Right lung (tissue), 2 donors: ENCODE measurements at regions not wholly inside any gene's neighbourhood (a gene's known extent, or its start where the extent isn't known, plus 50 kb on each side); places are given as distances from the start of the nearest gene placed in this dataset.

Experiments used
- DNase-seq, 2 donors: peaks; one replicate each; pipeline ENCODE4 v3.0.0-alpha.2; 2013

GRCh38 chr16:82241469-82242052 is 71.5 kb upstream of the MPHOSPH6 start:
- no peak for DNase-seq

DNA sequence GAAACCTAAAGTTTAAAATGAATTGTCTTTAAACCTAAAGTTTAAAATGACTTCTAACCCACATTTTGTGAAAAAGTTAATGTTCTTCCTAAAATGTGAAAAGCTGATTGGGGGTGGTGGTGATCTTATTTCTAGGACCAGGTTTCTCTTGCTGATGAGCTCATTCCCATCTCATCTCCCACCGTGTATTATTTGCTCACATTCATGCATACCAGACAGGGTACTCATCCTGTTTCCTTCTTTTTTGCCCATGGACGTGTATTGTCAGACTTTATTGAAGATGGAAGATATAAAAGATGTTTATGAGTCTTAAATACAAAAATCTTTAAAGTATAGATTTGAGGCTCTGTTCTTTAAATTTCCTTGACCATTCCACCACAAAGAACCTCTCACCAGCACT is 70.1 kb upstream of the MPHOSPH6 start:
- no peak for DNase-seq

DNA sequence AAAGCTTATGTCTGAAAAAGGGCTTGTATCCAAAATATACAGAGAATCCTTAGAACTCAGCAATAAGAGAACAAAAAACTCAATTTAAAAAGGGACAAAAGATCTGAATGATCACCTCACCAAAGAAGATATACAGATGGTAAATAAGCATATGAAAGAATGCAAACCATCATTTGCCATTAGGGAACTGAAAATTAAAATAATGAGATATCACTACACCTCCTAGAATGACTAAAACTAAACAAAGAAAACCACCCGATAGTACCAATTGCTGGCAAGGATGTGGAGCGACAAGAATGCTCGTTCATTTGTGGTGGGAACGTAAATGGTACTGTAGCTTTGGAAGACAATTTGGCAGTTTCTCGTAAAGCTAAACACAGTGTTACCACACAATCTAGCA is 66.9 kb upstream of the MPHOSPH6 start:
- DNase-seq: no peak

DNA sequence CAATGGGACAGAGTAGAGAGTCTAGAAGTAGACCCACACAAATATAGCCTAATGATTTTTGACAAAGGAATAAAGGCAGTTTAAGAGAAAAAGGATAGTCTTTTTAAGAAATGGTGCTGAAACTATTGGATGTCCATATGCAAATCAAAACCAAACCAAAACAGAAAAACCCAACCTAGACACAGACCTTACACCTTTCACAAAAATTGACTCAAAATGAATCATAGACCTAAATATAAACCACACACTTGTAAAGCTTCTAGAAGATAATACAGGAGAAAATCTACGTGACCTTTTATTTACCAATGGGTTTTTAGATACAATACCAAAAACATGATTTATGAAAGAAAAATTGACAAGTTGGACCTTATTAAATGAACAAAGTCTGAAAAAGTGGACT is 66.4 kb upstream of the MPHOSPH6 start:
- DNase-seq: no peak

DNA sequence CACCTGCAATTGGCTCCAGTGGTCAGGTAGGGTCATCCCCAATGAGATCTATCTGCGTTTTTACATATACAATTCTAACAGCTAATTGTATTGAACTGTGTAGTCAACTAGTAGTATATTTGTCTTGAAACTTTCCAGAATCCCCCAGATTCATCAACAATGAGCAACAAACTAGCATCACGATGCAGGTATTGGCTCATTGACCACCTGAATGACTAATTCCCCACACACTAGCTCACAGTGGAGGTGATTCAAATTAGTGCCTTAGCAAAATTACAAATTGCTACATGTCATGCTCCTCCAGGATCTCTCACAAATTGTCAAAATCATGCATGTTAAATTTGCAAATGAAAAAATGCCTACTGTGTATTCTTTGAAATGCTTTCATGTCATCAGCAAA is 62.8 kb upstream of the MPHOSPH6 start:
- DNase-seq: no peak

GRCh38 chr16:82231008-82231787 is 61.2 kb upstream of the MPHOSPH6 start:
- DNase-seq: no peak

DNA sequence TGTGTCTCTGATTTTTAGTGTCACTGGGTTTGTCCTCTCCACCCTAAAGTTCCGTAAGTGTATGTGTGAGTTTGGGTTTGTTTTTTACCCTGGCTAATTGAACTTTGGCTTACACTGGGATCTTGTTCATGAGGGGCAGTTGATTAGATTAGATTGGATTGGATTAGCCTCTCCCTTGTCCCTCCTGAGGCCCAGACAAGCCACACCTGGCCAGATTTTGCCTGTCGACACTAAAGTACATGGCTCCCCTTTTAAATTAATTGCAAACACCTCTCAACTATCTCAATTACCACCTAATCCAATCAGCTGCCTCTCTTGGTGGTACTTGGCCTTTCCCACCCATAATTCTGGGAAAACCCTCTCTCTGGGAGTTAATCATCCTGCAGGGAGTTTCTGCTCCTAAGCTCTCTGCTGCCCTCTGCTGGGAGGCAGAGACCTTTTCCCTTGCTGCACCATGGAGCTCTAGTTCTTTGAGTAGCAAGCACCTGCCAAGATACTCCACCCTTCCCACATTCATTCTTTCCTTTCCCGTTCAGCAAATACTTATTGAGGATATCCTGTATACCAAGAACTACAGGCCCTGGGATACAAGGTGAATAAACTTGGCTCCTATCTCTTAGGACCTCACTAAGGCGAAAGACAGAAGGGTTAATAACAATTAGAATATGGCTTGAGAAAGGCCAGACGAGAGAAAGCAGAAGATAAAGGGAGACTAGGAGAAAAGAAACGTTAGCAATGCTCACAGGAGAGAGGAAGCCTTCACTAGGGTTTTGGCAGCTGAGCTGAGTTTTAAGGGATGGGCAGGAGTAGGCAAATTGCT is 60.0 kb upstream of the MPHOSPH6 start:
- DNase-seq: peak; percentile 37 to 48

- no peak for DNase-seq
Observed at GRCh38 chr16:82226327-82226726, 56.3 kb upstream of the MPHOSPH6 start.

- DNase-seq: no peak
Observed at GRCh38 chr16:82224821-82225220, 54.8 kb upstream of the MPHOSPH6 start.

GRCh38 chr16:82220541-82220940 is 50.5 kb upstream of the MPHOSPH6 start:
- DNase-seq: no peak
